ENCODE measurements at regions not wholly inside any gene's neighbourhood (a gene's known extent, or its start where the extent isn't known, plus 50 kb on each side); places are given as distances from the start of the nearest gene placed in this dataset.

DNA sequence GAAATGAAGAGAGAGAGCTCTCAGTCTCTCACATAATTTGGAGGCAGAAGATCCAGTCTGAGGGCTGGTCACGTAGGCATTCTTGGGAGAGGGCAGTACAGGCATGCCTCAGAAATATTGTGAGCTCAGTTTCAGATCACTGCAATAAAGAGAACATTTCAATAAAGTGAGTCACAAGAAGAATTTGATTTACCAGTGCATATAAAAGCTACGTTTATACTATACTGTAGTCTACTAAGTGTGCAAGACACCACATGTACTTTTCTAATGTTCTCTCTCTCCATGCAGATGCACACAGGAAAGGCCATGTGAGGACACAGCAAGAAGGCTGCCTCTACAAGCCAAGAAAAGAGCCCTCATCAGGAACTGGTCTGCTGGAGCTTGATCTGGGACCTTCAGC, 583.5 kb upstream of the FAT1 start:
- DNase-seq, result no peak

DNA sequence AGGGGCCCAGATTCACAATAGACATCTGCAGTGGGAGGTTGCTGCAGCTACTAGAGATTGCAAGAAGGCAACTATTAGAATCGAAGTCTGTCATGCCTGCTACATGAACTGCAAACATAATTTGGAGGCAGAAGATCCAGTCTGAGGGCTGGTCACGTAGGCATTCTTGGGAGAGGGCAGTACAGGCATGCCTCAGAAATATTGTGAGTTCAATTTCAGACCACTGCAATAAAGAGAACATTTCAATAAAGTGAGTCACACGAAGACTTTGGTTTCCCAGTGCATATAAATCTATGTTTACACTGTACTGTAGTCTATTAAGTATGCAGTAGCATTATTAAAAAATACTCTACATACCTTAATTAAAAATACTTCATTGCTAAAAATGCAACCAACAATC, 585.8 kb upstream of the FAT1 start:
- DNase-seq, result no peak

DNA sequence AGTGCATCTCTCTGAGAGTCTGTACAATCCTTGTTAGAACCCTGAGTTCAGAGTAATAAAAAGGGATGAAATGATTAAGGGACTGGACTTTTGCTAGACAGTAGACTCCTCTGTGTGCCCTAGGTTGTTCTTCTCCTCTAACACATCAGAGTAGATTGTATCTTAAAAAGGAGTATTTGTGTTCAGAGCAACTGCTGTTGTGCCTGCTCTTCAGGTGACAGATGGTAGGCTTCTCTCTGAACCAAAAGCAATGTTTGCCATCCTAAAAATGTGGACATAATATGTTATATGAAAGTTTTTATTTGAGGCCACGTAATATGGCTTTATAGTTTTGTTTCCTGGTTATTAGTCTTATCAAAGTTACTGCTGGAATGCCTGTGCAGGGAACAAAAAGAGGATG, 588.6 kb upstream of the FAT1 start:
- DNase-seq, result no peak

DNA sequence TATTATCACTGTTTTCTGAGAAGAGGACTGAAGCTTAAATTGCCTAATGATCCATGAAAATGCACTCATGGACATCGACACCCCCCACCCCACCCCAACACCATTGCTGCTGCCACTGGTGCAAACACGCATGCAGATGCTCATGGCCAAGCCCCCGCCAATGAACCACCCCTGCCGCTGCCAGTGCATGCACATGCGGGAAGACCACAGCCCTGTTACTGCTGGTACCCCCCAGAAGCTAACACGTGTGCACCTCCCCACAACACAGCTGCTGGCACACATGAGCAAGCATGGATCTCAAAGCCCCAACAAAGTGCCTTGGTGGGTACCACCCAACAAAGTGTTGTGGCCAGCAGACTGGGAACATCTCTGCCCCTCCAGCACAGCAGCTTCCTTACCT, 594.1 kb upstream of the FAT1 start:
- no peak for DNase-seq

DNA sequence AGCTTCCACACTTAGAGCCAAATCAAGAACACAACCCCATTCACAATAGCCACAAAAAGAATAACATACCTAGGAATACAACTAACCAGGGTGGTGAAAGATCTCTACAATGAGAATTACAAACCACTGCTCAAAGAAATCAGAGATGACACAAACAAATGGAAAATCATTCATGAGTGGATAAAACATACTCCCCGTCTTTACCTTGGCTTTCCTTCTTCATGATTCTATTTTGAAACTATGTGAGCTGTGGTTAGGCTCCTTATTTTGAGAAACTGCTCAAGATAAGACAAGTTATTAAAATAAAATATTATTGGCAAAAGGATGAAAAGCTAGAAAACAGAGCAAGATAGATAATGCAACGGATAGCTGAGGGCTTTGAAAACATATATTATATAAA, 598.1 kb upstream of the FAT1 start:
- no peak for DNase-seq

DNA sequence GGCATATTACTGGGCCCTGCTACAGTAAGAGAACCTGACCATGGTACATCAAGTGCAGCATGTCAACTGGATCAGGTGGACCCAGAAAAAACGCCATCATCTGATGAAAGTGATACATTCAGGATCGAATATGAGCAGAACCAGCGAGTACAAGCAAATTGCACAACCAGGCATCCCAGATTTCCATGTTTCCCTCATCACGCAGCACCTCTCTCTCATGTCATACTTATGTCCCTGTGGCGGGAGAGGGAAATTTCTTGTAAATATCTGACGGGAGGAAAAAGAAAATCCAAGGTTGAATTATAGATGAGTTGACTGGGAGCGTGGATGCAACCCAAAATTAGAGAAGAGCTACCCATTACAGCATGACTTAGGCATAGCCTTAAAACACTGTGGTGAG, 608.5 kb upstream of the FAT1 start:
- no peak for DNase-seq

DNA sequence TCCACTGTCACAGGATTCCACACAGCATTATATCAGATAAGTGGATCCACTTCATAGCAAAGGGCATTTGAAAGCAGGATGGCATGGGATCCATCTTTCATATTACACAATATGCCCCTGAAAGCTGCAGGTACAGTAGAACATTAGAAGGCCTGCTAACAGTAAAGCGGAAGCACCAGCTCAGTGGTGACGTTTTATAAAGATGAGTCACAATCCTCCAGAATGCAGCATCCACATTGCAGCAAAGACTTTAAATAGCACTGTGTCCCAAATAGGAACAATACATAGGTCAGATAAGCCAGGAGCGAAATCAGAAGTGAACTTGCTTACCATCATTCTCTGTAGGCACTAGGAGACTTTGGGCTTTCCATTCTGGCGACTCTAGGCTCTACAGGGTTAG, 609.5 kb upstream of the FAT1 start:
- DNase-seq, result no peak

DNA sequence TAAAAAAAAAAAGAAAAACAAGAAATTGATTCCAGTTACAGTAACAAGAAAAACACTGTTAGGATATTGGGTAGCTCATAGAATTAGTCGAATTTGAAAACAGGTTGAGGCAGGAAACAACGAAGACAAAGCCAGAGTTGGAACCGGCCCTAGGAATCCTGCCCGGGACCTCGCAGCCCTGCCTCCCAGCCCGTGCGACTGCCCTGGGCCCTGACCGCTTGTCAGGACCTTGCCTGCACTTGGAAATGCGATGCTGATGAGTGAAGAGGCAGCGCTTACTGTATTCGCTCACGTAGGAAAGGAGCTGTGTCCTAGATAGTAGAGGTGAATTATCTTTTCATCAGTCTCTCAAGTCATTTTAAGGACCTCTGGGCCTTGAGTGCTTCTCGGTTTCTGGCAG, 611.7 kb upstream of the FAT1 start:
- DNase-seq, result no peak

DNA sequence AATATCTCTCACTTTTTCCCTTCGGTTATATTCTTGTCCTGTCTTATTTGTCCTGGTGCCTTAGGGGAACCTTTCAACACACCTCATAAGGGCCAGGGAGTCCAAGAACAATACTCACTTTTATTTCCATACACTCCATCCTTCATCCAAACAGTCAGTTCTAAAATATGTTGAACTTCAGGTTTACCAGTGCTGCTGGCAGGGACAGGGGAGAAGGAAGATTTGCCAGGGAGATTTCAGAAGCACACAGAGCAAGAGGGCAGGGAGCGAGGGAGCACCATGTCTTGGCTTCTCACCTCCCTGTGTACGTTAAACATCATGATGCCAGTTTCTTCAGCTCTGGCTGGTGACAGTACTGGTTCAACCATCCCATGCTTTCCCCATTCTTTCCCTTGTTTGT, 631.1 kb upstream of the FAT1 start:
- no peak for DNase-seq

DNA sequence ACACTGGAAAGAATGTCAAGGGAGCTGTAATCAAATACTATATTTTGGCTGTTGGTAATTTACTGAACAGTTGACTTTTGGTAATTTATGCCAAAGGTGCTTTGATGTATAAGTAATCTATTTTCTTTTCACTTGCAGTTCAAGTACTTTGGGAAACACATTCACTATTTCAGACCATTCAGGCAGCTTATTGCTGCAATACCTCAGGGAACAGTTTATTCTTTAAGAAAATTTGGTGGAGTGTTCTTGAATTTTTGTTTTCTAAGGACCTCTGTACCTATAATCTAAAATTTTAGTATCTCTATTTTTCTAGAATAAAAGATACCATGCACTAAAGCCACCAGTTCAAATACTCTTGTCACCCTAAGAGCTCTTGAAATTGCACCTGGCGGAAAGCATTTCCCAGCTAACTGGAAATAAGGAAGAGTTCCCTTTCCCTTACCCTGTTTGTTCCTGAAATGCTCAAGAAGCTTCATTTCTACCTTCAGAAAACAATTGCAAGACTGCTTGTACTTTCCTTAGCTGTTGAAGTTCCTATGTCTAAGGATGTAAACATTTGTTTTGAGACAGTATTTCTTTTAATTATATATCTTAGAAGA, 633.5 kb upstream of the FAT1 start:
- no peak for DNase-seq

DNA sequence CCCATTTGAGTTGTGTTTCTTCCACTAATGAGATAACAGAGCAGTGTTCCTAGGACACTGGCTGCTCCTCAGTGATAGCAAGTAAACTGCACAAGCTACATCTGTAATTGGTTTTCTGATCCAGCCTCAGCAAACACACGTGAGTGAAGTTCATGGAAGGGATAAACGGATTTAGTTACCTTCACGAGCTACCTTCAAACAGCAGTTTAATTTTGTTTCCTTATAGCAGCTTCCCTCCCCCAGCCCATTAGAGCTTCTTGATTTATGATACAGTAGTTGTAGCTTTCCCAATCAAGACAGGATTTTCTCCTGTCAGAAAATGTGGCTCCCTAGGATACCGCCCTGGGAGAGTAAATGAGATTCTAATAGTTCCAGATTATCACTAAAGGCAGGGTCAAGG, 634.2 kb upstream of the FAT1 start:
- no peak for DNase-seq

DNA sequence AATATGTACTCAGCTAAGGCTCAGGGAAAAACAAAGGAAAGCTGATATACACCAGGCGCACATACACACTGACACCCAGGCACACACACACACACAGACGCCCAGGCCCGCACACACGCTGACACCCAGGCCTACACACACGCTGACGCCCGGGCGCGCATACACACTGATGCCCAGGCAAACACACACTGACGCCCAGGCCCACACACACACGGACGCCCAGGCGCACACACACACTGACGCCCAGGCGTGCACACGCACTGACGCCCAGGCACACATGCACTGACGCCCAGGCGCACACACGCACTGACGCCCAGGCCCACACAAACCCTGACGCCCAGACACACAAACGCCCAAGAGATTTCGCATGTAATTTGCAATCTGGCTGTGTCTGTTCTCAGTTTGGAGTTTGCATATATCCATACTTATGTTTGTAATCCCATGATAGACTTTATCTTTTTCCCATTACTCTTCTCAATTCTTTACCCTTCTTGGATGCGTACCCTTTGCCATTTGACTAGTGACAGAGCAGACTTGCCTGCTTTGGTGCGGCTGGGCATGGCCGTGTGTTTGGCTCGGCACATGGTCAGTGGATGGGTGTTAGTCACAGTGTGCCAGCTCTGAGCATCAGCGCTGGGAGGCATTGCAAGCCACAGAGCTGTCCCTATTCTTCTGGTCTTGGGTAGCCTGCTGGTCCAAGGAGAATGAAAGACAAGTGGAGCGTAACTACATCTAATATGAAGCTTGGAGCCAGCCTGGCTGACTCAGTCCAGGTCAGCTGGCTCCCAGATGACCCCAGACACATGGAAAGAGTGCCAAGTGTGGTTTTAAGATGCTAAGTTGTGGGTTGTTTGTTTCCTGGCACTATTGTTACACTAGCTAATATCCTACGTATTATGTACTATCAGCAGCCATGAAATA, 632.4 kb upstream of the ZFP42 start:
- peak in 8 of 58 donors; percentile 1 to 11 (median 2) for DNase-seq

DNA sequence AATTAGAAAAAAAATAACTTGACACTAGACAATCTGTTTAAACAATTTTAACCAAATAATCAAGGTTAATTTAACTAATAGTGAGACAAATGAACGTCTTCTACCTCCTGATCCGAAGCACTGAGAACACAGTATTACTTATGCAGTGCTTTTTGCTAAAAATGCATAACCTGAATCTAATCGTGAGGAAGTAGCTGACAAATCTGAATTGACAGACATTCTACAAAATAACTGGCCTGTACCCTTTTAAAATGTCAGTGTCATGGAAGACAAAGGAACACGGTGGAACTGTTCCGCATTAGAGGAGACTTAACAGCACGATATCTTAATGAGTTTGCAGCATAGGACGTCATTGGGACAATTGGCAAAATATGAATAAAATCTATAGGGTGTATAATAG, 631.2 kb upstream of the ZFP42 start:
- DNase-seq, result no peak

DNA sequence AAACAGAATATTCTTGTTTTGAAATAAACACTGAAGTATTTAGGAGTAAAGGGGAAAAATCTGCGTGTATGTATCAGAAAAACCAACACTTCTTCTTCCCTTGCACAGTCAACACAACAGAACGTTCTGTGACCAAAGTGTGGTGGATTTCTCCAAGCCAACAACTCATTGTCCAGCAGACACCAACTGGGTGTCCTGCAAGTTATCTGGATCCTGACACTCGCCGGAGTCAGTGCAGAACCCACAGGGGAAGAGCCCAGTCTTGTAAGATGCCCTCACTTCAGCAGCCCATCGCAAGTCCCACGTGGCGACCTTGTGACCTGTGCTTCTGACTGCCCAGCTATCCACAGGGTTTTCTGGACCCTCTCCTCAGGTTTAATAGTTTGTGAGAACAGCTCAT, 630.7 kb upstream of the ZFP42 start:
- DNase-seq, result no peak

DNA sequence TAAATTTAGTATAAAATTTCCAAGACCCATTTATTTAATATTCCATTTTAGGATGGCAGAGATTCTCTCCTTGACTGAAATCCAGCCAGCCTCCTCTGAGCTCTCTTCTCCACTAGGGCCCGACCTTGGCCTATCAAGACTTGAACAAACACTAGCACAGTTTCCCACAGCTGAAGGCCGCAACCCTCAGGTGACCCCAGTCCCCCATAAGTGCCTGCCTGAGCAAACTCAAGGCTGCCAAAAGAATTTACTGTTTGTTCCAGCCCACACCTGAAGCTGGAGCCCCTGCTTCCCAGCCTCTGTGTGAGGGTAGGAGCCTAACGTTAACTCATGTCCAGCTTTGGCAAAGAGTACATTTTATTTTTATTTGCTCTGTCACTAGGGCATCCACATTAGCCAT, 629.0 kb upstream of the ZFP42 start:
- no peak for DNase-seq

DNA sequence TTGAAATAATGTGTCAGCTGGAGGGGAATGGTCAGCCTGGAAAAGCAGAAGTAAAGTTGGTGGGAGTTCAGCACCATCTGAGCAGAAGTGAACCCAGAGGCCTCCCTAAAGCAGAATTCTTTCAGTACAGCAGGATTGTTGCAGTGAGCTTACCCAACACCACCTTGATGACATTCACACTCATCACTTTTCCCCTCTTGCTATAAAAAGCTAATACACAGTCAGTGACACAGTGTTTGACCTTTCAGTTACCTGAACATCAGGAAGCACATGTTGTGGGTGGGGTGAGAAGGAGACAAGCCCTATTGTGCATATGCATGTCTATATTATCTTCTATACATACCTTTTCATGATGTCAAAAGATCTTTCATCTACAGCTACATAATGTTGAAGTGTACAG, 624.7 kb upstream of the ZFP42 start:
- DNase-seq, result no peak

DNA sequence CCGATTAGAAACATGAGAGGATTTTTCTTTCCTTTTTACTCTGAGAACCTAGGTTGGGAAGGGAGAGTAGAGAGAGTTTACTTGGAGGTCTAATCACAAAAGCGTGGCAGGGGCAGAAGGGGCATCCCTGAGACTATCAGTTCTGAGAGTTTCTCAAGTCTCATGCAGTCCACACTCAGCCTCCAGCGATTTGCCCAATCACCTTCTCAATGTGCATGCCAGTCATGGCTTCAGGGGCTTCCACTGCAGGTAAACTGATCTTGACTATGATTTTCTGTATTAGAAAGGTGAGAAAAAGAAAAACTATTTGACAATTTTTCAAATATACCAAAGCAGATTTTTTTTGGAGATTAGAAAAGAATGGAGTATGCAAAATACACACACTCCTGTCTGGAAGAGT, 617.1 kb upstream of the ZFP42 start:
- no peak for DNase-seq

DNA sequence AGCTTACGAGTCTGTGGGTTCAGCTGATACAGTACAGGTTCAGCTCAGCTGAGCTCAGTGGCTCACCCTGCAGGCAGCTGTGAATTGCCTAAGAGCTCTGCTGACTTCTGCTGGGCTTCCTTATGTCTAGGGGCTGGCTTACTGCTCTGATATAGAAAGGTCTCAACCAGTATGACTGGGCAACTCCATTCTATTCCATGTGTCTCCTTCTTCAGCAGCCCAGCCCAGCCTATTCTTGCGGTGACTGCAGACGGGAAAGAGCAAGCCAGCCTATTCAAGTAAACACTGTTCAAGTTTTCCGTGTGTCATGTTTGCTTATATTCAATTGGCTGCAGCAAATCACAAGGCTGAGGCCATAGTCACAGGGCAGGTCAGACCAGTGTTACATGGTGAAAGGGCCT, 615.4 kb upstream of the ZFP42 start:
- DNase-seq, result no peak

DNA sequence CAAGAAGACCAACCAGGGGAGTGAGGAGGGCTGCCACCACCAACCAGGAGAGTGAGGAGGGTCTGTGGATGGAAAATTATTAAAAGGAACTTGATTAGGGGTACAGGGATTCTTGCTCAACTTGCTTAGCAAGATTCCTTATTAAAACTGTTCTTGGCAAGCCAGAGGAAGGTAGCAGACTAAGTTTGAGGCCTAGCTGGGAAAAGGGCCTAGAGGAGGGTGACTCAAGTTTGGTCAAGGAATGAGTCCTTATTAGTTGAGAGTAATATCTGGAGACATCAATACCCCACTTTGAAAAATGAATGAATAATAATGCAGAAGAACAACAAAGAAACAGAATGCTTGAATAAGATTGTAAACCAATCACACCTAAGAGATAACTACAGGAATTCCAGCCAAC, 612.4 kb upstream of the ZFP42 start:
- DNase-seq, result no peak

DNA sequence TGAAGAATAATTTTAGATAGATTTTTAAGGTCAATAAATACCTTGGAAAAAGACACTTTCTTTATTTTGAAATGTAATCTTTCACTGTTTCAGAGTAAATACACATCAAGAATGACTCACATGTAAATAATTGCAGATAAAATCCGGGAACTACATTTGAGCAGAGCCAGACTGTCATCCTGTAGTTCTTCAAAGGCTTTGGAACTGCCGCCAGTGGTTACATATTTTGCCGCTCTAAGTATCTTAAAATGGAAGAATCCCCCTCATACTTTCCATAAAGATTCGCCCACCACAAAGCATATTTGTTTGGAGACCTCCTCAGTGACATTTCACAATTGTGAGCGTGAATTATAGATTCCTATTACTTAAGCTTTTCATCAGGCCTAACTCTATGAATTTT, 607.8 kb upstream of the ZFP42 start:
- no peak for DNase-seq

DNA sequence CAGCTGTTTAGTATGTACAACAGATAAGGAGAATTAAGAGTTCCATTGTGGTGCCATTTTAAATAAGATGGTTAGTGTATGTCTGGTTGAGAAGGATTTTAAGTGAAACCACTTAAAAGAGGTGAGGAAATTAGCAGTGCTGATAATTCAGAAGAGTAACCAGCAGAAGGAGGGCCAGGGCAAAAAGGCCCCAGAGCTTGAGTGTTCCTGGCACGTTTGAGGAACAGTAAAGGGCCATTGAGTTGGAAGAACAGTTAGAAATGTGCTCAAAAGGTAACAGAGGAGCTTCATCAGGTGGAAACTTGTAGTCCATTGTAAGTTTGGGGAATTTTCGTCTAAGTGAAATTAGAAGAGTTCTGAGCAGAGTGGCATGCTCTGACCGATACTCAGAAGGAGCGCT, 606.2 kb upstream of the ZFP42 start:
- no peak for DNase-seq

DNA sequence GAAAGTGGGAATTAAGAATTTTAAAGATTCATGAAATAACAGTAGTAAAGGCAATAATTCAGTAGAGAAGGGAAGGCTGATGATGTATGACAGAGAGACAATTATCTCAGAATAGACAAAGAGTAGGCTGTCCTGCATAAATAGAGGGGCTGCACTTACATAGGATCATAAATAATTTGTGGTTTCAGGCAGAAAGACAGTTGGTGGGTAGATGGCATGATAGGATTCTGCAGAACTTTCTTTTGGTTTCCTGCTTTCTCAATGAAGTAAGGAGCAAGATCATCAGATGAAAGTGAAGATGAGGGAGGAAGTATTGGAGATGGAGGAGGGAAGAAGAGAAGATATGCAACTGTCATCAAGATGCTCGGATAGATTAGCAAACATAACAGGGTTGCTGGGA, 604.9 kb upstream of the ZFP42 start:
- no peak for DNase-seq

Measured in anterior cingulate cortex (tissue), 58 donors.